Suprapubic skin (tissue), 4 donors: ENCODE measurements at regions not wholly inside any gene's neighbourhood (a gene's known extent, or its start where the extent isn't known, plus 50 kb on each side); places are given as distances from the start of the nearest gene placed in this dataset.

ENCODE experiments used
- DNase-seq, 2 donors: peaks; one replicate each; pipeline ENCODE4 v3.0.0-alpha.2; 2019; ENCODE audit warnings: low spot score in 2 of 2
- H3K27ac ChIP-seq: fragments of 200-600 bp; sonication (generic); one replicate; pipeline ENCODE4 v1.5.1; 2019
- H3K27me3 ChIP-seq: fragments of 200-600 bp; sonication (generic); one replicate; pipeline ENCODE4 v1.5.1; 2019
- H3K36me3 ChIP-seq: fragments of 200-600 bp; sonication (generic); one replicate; pipeline ENCODE4 v1.5.1; 2019
- H3K4me1 ChIP-seq: fragments of 200-600 bp; sonication (generic); one replicate; pipeline ENCODE4 v1.5.1; 2019
- H3K4me3 ChIP-seq: fragments of 200-600 bp; sonication (generic); one replicate; pipeline ENCODE4 v1.5.1; 2019; ENCODE audit warnings: mild to moderate bottlenecking
- H3K9me3 ChIP-seq: fragments of 200-600 bp; sonication (generic); one replicate; pipeline ENCODE4 v1.5.1; 2019
- EP300 ChIP-seq: sonication (generic); formaldehyde crosslinking; IDR thresholded peaks from one replicate; pipeline ENCODE4 v1.6.1; 2017; ENCODE audit warnings: antibody characterized with exemption
- POLR2A ChIP-seq, 2 donors: fragments of 450-650 bp; IDR thresholded peaks; one replicate each; pipeline ENCODE4 v1.6.1; 2017; ENCODE audit warnings: antibody characterized with exemption in 2 of 2, mild to moderate bottlenecking in 2 of 2, moderate library complexity in 2 of 2
- POLR2AphosphoS5 ChIP-seq, 3 donors: sonication (generic); formaldehyde crosslinking; IDR thresholded peaks; one replicate each; pipeline ENCODE4 v1.6.1; 2017; ENCODE audit warnings: antibody characterized with exemption in 3 of 3
- WGBS: methylation state at CpG from one replicate; pipeline ENCODE4 v1.1.5; 2018; 5-methylcytosine and 5-hydroxymethylcytosine counted together
- TF ChIP-seq, protein P1 (sequence below), 2 donors: fragments of 200-600 bp in 1 of 2; fragments of 450-650 bp in 1 of 2; sonication (generic) in 1 of 2; IDR thresholded peaks; one replicate each; pipeline ENCODE4 v1.5.1; 2016 to 2019; ENCODE audit warnings: antibody characterized with exemption in 2 of 2, mild to moderate bottlenecking in 1 of 2, moderate library complexity in 1 of 2

DNA sequence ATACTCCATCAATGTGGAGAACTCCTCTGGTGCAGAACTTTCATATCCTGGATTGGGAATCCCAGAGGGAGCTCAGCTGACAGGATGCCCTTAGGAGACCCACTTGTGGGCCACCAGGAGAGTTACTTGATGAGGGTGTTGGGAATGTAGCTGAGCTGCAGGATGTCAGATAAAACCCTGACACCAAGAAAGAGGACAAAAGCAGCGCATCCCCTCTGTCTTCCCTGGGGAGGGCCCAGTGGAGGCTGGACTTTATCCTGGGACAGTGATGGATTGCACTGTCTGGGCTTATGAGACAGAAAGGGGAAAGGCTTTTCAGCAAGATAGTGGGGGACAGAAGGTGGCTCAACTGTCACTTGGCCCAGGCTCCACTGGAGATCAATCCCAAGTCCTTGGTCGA is 88.1 kb upstream of the BCAR3 start:
- Histone ChIP-seq H3K4me1 (peaks cover 21% of the 10 kb centered on the region), H3K27me3 (no peaks in the 10 kb centered on the region), H3K36me3 (no peaks in the 10 kb centered on the region), H3K4me3 (no peak overlapping the region), H3K27ac (no peak overlapping the region), H3K9me3 (no peaks in the 10 kb centered on the region)
- 74% methylated on average over 2 of the region's 2 CpGs for WGBS
- DNase-seq, result no peak
- TF ChIP-seq POLR2AphosphoS5 (IDR thresholded peaks at IDR 0.05) (no peak), EP300 (no peak), POLR2A (IDR thresholded peaks at IDR 0.05) (no peak)
- TF ChIP-seq, protein P1, sequence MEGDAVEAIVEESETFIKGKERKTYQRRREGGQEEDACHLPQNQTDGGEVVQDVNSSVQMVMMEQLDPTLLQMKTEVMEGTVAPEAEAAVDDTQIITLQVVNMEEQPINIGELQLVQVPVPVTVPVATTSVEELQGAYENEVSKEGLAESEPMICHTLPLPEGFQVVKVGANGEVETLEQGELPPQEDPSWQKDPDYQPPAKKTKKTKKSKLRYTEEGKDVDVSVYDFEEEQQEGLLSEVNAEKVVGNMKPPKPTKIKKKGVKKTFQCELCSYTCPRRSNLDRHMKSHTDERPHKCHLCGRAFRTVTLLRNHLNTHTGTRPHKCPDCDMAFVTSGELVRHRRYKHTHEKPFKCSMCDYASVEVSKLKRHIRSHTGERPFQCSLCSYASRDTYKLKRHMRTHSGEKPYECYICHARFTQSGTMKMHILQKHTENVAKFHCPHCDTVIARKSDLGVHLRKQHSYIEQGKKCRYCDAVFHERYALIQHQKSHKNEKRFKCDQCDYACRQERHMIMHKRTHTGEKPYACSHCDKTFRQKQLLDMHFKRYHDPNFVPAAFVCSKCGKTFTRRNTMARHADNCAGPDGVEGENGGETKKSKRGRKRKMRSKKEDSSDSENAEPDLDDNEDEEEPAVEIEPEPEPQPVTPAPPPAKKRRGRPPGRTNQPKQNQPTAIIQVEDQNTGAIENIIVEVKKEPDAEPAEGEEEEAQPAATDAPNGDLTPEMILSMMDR (IDR thresholded peaks at IDR 0.05), result no peak

DNA sequence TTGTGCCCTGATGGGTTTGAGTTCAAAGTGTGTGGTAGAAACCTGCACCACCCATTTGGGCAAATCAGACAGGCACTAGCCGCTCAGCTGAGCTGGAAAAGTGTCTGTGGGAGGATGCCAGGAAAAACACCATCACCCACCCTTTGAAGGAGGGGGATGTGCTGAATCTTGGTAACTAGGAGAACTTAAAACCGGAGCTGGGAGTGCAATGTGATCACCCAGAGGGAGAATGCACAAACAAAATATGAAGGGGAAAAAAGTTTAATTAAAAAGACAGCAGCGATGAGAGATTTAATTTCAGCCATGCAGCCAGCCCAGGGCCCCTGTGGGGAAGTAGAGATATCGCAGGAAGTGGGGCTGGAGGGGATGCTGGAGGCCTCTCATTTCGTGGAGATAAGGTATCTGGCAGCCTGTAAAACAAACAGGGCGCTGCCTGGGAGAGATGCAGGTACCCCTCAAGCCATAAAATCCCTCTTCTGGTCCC is 86.8 kb upstream of the BCAR3 start:
- TF ChIP-seq, protein P1 (IDR thresholded peaks at IDR 0.05), result no peak
- no peak for TF ChIP-seq EP300
- no peak for TF ChIP-seq POLR2AphosphoS5 (IDR thresholded peaks at IDR 0.05)
- no peak for TF ChIP-seq POLR2A (IDR thresholded peaks at IDR 0.05)
- 53% methylated on average over 6 of the region's 6 CpGs for WGBS
- Histone ChIP-seq H3K4me1 (peaks cover 21% of the 10 kb centered on the region), H3K27ac (no peak overlapping the region), H3K9me3 (no peaks in the 10 kb centered on the region), H3K27me3 (no peaks in the 10 kb centered on the region), H3K4me3 (no peak overlapping the region), H3K36me3 (no peaks in the 10 kb centered on the region)
- no peak for DNase-seq

DNA sequence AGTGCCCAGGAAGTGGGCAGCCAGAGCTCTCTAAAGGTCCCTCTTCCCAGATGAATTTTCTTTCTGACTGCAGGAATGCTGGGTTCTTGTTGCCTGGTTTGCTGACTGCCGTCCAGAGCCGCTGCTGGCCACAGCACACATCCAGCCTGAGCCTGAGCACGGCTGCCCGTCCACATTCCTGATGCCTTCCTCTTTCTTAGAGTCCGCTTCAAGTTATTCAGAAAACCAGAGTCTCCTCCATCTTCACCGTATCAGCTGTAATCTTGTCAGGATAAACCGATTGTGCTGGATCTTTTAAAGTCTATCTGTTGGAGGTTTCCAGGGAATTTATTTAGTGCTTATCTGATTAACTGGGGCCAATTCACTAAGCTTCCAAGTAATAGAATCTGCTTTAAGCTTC is 84.8 kb upstream of the BCAR3 start:
- TF ChIP-seq POLR2AphosphoS5 (IDR thresholded peaks at IDR 0.05), result no peak
- no peak for TF ChIP-seq POLR2A (IDR thresholded peaks at IDR 0.05)
- no peak for TF ChIP-seq EP300
- TF ChIP-seq, protein P1 (IDR thresholded peaks at IDR 0.05), result no peak
- H3K9me3 ChIP-seq, result no peaks in the 10 kb centered on the region
- 85% methylated on average over 7 of the region's 7 CpGs for WGBS
- DNase-seq, result no peak
- H3K27me3 ChIP-seq, result no peaks in the 10 kb centered on the region
- H3K4me1 ChIP-seq, result peaks cover 21% of the 10 kb centered on the region
- no peak overlapping the region for H3K27ac ChIP-seq
- no peak overlapping the region for H3K4me3 ChIP-seq
- H3K36me3 ChIP-seq, result no peaks in the 10 kb centered on the region

DNA sequence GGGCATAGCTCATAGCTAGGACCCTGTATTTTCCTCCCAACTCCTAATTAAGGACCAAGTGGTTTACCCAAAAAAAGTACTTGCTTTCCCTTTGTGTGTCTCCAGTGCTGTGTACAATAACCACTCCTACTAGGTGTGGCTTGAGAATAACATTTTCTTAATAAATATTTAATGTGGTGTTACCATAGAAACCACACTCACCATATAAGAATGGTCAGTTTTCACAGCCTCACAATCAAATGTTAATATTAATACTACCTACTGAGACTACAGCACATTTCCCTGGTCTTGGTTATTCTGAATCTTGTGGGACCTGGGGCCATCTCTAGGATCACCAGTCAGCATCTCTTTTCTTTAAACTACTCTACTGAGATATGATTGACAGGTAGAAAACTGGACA is 83.5 kb upstream of the BCAR3 start:
- DNase-seq, result no peak
- TF ChIP-seq, protein P1 (IDR thresholded peaks at IDR 0.05), result no peak
- TF ChIP-seq EP300 (no peak), POLR2AphosphoS5 (IDR thresholded peaks at IDR 0.05) (no peak), POLR2A (IDR thresholded peaks at IDR 0.05) (no peak)
- Histone ChIP-seq H3K9me3 (no peaks in the 10 kb centered on the region), H3K4me1 (peaks cover 21% of the 10 kb centered on the region), H3K36me3 (no peaks in the 10 kb centered on the region), H3K27me3 (no peaks in the 10 kb centered on the region), H3K27ac (no peak overlapping the region), H3K4me3 (no peak overlapping the region)

DNA sequence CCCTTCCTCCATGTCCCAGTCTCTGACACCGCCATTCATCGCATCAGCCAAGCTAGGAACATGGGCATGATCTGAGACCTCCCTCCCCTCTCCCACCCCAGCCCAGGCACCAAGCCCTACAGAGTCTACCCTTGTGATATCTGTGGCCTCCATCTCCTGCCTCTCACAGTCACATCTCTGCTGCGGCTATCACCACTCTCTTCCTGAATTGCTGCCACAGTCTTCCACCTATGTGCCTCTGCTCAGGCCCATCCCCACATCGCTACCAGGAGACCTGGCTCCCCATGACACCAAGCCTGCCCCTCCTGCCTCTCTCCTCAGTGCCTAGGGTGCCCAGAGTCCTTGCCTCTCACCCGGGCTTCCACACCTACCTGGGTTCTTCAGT is 82.7 kb upstream of the BCAR3 start:
- WGBS, result 97% methylated on average over 5 of the region's 5 CpGs
- no peaks in the 10 kb centered on the region for H3K36me3 ChIP-seq
- DNase-seq, result no peak

More for the DNA sequence above, 82.7 kb upstream of the BCAR3 start:
- no peak overlapping the region for H3K4me3 ChIP-seq
- TF ChIP-seq, protein P1 (IDR thresholded peaks at IDR 0.05), result no peak
- TF ChIP-seq POLR2A (IDR thresholded peaks at IDR 0.05) (no peak), POLR2AphosphoS5 (IDR thresholded peaks at IDR 0.05) (no peak), EP300 (no peak)
- H3K9me3 ChIP-seq, result no peaks in the 10 kb centered on the region
- H3K27ac ChIP-seq, result no peak overlapping the region
- H3K27me3 ChIP-seq, result no peaks in the 10 kb centered on the region
- H3K4me1 ChIP-seq, result peaks cover 13% of the 10 kb centered on the region
